Kidney glomerular epithelial cell (primary cell): ENCODE measurements at regions not wholly inside any gene's neighbourhood (a gene's known extent, or its start where the extent isn't known, plus 50 kb on each side); places are given as distances from the start of the nearest gene placed in this dataset.

Source experiments
- DNase-seq: peaks from one replicate; lab custom pipeline; 2025; lab: John Stamatoyannopoulos, UW

DNA sequence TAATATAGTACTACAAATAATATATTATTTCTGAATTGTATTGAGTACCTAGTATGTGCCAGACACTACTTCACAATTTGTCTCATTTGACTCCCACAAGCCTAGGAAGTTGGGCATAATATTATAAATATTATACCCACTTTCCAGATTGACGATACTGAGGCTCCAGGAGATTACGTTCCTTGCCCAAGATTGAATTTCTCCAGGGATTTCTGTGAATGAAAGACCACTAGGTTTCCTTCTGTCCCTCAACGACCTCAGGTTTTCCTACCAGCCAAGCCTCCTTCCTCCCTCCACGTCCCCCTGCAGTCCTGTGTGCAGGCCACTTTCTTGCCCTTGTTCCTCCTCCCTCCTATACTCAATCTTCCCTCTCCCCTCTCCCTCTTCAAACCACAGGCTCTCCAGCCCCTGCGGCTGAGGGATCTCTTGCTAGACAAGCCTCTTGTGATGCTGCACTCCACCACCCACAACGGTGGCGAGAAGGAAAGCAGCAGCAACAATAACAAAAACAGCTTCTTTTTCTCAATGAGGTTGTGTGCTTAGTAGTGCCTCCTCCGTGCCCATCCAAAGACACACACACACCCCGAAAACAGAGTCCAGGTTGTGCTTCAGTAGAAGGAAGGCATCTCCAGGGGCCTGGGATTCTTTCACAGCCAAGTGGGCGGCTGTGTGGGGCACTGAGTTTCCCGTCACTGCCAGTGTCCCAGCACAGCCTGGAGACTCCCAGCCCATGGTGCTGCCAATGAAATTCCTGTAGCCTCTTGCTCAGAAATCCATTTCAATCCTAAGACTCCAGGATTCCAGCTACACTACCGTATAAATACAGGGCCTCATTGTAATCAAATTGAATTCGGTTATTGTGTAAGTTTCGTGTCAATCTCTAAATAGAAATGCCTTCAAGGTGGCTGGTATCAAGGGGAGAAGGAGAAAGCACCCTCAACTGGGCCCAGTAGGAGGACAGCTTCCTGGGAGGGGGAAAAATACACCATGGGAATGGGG is 94.4 kb downstream of the NCR2 start:
- no peak for DNase-seq

DNA sequence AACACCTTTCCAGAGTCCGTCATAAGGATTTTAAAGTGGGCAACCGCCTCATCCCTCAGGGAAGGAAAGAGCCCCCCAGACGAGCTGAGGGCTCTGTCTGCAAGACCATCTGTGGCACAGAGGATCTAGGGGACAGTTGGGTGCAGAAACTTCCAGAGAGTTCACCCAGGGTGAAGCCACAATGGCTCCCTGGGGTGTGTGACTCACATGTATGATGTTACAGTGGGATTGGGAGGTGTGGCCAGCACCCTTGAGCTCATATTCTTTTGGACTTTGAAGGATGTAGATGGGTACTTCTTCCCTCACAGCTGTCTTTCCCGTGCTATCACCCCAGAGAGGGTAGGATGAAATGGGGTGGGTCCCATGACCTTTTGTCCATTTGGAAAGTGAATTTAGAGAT is 95.5 kb downstream of the NCR2 start:
- DNase-seq: no peak

DNA sequence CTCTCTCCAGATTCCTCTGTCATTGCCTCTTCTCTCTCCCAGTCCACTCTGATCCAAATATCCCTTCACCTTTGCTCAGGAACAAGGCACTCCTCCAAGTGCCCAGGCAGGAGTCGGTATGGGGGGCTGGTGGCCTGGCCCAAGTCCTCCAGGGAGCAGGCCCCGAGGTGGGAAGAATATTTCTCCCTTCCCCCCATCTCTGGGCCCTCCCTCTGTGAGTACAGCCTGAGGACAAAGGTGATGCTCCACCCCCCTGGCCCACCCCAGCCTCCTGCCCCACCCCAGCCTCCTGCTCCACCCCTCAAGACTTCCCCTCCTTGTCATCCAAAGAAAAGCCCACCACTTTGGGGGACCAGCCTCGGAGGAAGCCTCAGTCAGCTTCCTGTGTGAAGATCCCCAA is 96.9 kb downstream of the NCR2 start:
- DNase-seq: no peak

DNA sequence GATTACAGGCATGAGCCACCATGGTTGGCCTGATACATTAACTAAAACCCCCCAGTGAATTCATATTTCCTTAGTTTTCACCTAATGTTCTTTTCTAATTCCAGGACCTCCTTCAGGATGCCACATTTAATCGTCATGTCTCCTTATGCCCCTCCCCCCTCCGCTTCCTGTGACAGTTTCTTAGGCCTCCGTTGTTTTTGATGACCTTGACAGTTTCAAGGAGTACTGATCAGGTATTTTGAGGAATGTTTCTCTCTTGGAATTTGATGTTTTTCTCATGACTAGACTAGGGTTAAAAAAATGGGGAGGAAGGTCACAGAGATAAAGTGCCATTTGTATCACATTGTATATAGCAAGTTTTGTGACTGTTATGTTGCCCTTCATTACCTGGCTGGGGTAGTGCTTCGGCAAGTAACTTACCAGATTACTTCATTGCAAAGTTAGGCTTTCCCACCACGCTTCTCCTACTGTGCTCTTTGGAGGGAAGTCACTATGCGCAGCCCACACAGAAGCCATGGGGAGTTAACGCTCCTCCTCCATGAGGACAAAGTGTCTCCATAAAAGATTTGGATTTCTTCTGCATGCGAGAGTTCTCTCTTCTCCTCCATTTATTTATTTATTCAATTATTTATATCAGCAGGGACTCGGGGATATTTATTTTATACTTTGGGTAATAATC is 99.5 kb downstream of the NCR2 start:
- no peak for DNase-seq

DNA sequence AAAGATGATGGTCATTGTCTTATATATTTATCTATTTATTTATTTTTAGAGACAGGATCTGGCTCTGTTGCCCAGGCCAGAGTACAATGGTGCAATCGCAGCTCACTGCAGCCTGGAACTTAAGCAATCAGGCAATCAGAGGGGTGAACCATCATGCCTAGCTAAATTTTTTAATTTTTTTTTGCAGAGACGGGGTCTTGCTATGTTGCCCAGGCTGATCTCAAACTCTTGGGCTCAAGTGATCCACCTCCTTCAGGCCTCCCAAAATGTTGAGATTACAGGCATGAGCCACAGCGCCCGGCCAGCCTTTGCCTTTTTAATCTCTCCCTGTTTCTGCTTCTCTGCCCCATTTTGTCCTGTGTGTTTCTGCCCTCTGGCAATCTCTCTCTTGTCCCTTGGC is 102.2 kb downstream of the NCR2 start:
- no peak for DNase-seq

DNA sequence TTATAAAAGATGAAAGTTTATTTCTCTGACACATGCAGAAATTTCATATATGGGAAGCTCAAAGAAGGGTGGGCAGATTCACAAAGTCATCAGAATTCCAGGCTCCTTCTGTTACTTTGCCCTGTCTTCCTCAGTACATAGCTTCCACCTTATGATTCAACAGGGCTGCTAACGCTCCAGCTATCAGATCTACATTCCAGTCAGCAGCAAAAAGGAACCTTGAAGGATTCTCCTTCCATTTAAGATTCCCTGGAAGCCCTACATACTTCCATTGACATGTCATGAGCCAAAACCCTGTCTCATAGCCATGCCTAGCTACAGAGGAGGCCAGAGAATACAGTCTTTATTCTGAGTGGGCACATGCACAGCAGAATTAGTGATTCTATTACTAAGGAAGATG is 103.3 kb downstream of the NCR2 start:
- no peak for DNase-seq

DNA sequence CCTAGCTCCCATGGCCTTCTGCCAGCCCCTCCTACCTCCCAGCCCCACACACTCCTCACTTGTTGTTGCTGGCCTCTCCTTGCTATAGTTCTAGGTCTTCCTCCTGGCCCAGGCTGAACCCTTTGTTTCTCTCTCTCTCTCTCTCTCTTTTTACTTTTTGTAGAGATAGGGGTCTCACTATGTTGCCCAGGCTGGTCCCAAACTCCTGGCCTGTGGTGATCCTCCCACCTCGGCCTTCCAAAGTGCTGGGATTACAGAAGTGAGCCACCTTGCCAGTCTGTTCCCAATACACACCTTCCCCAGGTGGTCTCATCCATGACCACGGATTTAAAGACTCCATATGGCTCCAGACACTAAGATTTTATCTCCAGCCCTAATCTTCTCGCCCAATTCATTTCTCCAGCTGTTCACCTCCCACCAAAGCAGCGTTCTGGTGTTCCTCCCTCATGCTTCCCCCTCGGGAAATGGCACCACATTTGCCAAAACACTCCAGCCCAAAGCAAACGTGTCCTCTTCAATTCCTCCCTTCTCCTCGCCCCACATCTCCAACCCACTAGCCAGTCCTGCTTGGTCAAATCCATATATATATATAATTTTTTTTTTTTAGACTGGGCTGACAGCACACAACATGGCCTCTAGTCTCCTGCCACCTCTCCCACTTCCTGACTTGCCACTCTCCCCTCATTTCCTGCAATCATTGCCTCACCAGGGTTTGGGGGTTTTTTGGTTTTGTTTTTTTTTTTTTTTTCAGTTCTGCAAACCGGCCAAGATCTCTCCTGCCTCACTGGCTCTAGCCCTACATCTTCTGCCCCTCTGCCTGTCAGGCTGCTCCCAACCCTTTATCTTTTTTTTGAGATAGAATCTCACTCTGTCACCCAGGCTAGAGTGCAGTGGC is 104.4 kb downstream of the NCR2 start:
- no peak for DNase-seq

DNA sequence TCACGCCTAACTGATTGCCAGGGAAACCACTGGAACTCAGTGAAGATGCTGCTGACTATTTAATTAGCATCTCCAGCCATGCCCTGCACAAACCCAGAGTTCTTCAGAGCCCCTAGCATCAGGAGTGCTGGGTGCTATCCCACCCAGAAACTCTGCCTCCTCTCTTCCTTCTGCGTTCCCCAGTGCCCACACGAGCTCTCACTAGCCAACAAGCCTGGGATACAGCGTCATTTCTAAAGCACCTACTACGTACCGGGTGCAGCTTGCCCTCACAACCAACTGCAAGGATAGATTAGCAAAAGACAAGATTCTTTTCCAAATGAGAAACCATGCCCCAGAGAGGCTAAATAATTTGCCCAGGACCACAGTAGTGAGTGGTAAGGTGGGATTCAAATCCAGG is 105.2 kb upstream of the FOXP4 start:
- DNase-seq: no peak

DNA sequence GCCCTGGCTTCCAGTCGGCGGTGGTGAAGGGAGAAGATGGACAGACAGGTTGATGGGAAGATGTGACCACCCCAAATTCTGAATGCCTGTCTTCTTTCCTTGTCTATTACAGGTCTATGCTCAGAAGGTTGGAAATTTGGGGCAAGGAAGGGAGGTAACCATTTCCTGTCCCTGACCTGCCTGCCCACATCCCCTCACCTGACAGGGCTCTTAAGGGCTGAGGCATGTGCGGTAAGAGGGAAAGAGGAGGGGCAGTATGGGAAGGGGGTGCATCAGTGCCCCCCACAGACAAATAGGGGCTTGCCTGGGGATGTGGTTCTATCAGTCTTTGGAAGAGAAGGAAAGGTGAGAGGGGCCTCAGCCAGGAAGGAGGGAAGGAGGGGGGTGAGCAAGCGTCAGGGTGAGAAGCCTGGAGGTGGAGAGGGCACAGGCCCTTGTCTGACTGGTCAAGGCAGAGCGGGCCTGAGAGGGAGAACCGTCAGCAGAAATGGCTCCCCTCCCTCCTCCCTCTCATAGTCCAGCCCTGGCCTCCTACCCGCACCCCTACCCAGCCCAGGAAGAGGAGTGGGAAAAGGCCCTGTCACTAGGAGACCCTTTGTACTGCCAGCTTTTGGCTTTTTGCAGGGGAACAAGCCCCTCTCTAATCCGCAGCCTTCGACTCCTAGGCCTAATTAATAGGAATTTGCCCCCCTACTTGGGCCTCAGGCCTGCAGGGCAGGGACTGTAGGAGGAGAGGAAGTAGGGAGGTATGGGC is 104.4 kb upstream of the FOXP4 start:
- DNase-seq: no peak

DNA sequence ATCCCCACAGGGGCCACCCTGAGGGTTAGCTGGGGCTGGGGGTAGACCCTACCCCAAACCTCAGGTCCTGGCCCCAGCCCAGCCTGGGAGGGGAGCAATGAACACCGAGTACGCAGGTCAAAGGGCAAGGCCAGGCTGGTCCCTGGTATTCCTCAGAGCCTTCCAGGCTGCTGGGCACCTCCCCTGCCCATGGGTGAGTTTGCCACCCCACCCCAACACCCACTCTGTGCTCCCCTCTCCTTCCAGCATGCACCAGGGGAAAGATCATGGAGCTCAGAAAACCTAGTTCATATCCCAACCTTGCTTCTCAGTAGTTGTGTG is 103.9 kb upstream of the FOXP4 start:
- no peak for DNase-seq

DNA sequence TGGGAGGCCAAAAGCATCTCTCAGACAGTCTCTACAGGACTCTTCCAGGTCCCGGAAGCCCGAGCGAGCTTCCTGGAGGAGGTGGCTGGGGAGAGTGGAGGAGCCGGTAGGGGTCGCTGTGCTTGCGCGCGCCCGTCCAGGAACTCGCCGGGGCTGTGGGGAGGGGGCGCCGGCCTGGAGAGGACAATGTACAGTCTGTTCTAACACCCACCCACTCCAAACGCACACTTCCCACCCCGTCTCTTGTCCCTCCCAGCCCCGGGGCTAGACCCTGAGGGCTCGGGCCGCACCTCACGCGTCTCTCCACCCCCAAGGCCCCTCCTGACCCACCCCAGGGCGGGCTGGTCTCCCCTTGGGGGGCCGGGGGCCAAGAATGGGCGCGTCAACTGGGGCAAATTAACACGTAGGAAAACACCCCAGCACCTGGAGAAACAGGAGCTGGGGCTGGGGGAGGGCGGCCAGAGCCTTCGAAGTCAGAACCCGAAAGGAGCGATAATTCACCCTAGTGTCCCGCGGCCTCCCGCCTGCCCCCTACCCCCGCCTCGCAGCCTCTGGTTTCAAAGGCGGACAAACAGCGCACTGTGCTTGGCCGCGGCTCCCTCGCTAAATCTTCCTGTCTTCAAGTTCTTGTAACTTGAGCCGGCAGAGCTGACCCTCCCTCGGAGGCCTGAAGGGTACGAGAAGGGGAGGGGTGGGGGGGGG is 103.2 kb upstream of the FOXP4 start:
- DNase-seq: no peak

DNA sequence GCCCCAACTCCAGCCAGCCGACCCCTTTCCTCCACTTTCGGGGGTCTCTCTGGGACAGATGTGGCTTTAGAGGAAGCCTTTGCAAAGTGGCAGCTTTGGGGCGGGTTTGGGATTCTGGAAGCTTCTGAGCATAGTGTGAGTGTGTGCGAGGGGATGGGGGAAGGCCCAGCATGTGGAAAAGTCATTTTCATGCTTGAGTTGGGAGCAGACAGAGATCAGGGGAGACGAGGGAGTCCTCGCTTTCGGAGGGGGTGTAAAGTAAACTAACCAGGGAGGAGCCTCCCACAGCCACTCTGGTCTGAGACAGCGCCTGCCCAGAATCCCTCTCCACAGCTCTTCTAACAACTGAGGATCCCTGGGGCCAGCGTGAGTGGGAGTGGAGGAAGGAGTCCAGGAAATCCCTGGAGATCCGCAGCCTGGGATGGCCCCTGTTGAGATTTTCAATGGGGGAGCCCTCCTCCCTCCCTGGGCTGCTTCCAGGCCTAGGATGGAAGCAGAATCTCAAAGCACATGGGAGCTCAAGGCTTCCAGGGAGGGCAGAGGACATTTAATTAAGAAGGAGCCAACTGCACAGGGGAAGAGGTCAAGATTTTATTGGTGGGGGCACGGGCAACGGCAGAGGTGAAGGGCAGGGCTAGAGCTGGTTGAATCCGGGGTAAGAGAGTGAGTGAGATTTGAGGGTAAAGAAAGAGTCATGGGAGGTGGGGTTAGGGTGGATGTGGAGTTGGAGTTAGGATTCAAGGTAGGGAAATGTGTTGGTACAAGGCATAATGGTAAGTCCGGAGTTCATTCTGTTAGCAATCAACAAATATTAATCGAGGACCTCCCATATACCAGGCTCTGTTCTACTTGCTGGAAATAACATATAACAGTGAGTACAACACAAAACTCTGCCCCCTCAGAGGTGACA is 102.3 kb upstream of the FOXP4 start:
- no peak for DNase-seq

DNA sequence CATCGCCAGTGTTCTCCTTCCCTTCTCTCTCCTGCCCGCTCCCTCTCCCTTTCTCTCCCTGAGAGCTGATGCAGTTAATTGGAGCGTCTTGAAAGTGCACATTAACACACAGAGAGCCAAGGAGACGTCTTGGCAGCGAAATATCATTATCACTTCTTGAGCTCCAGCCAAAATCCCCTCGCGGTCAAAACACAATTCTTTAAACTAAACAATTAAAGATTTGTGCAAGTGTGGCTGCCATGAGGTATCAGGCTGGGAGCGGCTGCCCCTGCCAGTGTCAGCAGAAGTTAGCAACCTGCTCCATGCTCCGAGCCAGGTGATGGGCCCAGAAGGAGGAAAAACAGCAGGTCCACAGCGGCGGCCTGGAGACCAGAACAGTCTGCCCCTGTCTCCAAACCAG is 100.9 kb upstream of the FOXP4 start:
- no peak for DNase-seq

DNA sequence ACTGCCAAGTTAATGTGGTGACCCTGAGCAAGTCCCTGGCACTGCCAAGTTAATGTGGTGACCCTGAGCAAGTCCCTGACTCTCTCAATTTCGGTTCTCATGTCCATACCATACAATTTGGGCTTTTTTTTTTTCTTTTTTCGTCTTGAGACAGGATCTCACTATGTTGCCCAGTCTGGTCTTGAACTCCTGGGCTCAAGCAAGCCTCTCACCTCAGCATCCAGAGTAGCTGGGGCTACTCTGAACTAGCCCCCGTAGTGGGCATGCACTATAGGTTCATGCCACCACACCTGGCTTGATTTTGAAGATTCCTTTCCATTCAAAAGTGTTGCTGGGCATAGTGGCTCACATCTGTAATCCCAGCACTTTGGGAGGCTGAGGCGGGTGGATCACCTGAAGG is 100.0 kb upstream of the FOXP4 start:
- DNase-seq: no peak

DNA sequence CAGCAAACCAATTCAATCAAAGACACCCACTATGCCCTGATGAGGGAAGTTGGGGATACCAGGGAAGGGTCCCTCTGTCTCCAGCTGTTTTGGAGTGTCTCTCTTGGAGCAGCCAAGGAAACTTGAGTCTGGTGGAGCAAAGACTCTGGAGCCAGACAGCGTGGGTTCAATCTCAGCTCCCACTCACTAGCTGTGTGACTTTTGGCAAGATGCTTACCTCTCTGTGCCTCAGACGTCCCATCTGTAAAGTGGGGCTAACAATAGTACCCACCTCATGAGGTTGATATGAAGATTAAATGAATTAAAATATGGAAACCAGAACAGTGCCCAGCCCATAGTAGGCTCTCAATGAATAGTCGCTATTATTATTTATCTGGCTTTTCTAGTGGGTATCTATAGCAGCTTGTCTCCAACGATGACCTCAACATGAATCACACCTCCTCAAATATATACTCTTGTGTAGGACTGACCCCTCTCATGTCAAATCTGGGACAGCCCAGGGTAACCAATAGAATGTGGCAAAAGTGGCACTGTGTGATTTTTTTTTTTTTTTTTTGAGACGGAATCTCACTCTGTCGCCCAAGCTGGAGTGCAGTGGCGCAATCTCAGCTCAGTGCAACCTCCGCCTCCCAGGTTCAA is 99.2 kb upstream of the FOXP4 start:
- DNase-seq: no peak

DNA sequence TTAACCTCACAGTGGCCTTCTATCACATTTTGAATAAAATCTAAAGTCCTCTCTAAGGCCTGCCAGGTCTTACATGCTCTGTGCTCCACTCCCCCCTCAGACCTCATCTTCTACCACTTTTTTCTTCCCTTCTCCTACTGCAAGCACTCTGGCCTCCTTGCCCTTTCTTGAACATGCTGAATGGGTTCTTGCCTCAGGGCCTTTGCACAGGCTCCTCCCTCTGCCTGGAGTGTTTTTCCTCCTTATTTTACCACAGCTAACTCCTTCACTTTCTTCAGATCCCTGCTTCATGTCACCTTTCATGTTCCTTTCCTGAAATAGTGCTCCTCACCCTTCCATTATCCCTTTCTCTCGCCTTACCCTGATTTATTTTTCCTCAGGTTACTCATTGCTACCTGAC is 97.9 kb upstream of the FOXP4 start:
- DNase-seq: no peak

DNA sequence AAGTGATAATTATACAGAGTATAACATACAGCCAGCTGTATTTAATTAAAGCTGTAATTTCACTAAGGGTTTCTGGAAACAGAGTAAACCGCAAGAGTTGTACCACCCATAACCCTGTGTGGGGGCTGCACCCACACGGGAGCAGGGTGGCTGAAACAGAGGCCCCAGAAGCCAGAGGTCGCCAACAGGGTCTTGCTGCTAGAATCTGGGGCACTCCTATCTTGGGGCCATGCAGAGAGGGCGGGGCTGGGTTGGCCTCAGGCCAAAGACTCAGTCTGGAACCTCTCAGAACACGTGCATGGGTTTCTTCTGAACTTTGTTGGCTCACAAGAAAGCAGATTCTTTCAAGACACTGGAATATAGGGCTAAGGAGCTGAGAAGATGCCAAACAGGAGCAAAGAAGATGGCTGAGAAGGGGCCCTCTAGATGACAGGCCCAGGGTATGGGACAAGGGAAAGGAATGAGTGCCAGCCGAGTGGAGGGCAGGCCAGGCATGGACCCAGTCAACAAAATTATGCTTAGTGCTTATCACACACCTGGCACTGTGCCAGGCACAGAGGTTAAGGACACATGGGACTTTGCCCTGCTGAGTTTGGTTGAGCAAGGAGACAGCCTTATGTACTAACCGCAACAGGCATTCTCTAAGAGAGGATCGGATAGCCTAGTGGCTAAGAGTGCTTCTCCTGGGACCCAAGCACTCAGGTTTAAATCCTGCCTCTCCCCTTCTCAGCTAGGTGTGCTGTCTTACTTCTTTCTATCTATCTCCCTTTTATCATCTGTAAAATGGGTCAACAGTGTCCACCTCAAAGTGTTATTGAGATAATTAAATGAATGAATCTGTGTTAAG is 96.6 kb upstream of the FOXP4 start:
- no peak for DNase-seq

DNA sequence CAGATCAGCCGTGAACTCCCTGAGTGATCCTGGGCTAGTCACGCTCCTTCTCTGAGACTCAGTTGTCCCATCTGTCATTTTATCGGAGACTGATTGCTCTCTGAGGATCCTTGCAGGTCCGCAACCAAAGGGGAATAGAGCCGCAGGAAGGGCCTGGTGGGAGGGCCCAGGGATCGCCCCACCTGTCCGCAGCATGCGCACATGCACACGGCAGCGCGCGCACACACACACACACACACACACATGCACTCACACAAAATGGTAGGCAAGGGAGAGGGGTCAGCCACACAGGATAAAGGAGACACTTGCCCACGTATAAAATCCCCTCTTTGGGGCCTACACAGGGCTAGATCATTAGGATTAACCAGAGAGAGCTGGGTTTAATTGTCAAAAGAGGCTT is 95.6 kb upstream of the FOXP4 start:
- DNase-seq: no peak

DNA sequence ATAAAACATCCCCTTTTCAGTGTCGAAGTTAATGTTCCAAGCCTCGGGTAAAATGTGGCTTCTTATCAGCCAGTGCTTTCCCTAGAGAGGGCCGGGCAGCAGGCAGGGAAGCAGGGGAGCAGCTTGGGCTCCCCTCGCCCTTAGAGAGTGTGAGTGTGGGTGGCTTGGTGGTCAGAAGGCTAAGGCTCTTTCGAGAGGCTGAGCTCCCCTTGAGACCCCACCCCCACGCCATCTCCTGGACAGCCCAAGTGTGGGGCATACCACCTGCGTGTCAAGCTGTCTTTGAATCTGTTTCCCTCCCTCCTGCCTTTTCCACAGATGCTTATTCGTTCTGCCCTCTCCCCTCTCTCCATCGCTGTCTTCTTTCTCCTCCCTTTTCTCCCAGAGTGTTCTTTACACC is 95.1 kb upstream of the FOXP4 start:
- DNase-seq: no peak
